BLaER1 (cell line): ENCODE measurements at regions not wholly inside any gene's neighbourhood (a gene's known extent, or its start where the extent isn't known, plus 50 kb on each side); places are given as distances from the start of the nearest gene placed in this dataset.

Source experiments
- H3K27ac ChIP-seq: shearing (Covaris generic); formaldehyde crosslinking; 2 replicates; pipeline ENCODE4 v1.8.1; 2022
- H3K27me3 ChIP-seq: shearing (Covaris generic); formaldehyde crosslinking; 2 replicates; pipeline ENCODE4 v1.8.1; 2022
- H3K36me3 ChIP-seq: shearing (Covaris generic); formaldehyde crosslinking; 2 replicates; pipeline ENCODE4 v1.8.1; 2022
- H3K4me1 ChIP-seq: shearing (Covaris generic); formaldehyde crosslinking; 2 replicates; pipeline ENCODE4 v1.8.1; 2022
- H3K4me2 ChIP-seq: shearing (Covaris generic); formaldehyde crosslinking; 2 replicates; pipeline ENCODE4 v1.8.1; 2022
- H3K4me3 ChIP-seq: shearing (Covaris generic); formaldehyde crosslinking; 2 replicates; pipeline ENCODE4 v1.8.1; 2022
- H3K9ac ChIP-seq: shearing (Covaris generic); formaldehyde crosslinking; 2 replicates; pipeline ENCODE4 v1.8.1; 2022
- H3K9me3 ChIP-seq: shearing (Covaris generic); formaldehyde crosslinking; 2 replicates; pipeline ENCODE4 v1.8.1; 2022
- H4K20me1 ChIP-seq: shearing (Covaris generic); formaldehyde crosslinking; 2 replicates; pipeline ENCODE4 v1.8.1; 2022
- Cebpa-rat ChIP-seq: shearing (Covaris generic); IDR thresholded peaks from 2 replicates; pipeline ENCODE4 v1.8.1; 2022

DNA sequence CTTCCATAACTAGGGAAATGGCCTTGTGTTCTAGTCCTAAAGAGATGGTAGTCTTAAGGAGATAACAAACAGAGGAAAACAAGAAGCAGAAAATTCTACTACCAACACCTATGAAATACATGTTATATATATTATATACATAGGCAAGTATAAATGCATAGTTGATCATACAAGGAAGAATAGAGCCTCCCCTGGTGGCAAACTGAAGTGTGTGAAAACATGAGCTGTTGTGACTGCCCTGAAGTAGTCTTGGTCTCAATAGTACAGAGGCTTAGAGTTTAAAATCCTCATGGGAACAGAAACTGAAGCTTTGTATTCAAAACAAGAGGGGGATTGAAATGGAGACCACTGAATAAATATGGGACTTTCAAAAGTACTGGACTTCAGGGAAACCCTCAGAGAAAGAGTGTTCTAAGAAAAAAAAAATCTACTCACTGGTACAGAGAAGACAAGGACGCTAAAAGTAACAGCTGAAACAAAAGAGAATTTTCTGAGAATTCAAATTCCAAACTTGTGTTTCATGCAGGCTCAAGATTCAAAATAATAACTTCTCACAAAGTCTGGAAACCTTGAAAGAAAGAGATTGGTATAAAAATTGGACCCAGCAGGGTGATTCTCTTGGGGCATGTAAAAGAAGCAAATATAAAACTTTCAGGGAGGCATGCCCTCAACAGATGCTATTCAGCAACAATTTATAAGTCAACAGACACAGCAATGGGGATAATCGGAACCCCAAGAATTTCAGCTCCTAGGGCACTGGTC, 59.7 kb upstream of the SAMD3 start:
- TF ChIP-seq Cebpa-rat = no peak
- peaks cover 6% of the 10 kb centered on the region; the same call in 1 of the 2 replicates for H3K9me3 ChIP-seq
- no peak overlapping the region for H3K4me2 ChIP-seq
- H3K4me3 ChIP-seq = no peak overlapping the region
- no peaks in the 10 kb centered on the region for H4K20me1 ChIP-seq
- no peaks in the 10 kb centered on the region for H3K27me3 ChIP-seq
- no peak overlapping the region for H3K27ac ChIP-seq
- H3K36me3 ChIP-seq = no peaks in the 10 kb centered on the region
- H3K4me1 ChIP-seq = no peaks in the 10 kb centered on the region
- H3K9ac ChIP-seq = no peak overlapping the region

DNA sequence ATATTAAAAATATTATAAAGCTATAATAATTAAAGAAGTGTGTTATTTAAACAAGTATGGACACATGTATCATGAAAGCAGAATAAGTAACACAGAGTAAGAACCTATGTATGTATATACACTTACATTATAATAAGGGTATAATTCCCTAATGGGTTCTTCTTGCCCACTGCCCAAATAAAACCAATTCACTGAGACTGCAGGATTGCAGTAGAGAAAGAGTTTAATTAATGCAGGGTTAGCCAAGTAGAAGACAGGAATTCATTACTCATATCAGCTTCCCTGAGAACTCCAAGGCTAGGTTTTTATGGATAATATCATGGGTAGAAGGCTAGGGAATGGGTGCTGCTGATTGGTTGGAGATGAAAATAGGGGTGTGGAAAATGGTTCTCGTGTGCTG, 53.8 kb upstream of the SAMD3 start:
- Histone ChIP-seq H3K4me2 (no peak overlapping the region), H4K20me1 (no peaks in the 10 kb centered on the region), H3K9ac (no peak overlapping the region), H3K4me1 (no peaks in the 10 kb centered on the region), H3K4me3 (no peak overlapping the region), H3K27ac (no peak overlapping the region), H3K36me3 (peaks cover 8% of the 10 kb centered on the region; the same call in 1 of the 2 replicates), H3K27me3 (no peaks in the 10 kb centered on the region), H3K9me3 (peaks cover 47% of the 10 kb centered on the region)
- no peak for TF ChIP-seq Cebpa-rat

DNA sequence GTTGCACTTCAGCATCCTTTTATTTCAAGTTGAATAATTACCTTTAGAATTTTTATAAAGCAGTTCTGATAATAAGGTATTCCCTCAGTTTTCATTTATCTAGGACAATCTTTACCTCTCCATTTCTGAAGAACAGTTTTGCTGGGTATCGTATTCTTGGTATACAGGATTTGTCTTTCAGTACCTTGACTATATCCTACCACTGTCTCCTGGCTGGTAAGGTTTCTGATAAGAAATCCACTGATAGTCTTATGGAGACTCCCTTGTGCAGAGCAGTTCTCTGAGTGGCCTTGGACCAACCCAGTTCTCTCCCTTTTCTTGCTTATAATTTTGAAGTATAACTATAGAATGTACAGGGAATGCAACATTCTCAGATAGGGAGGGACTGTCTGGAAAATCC, 51.3 kb upstream of the SAMD3 start:
- Histone ChIP-seq H3K4me2 (no peak overlapping the region), H4K20me1 (no peaks in the 10 kb centered on the region), H3K27ac (no peak overlapping the region), H3K4me1 (no peaks in the 10 kb centered on the region), H3K36me3 (peaks cover 12% of the 10 kb centered on the region; the same call in 1 of the 2 replicates), H3K4me3 (no peak overlapping the region), H3K27me3 (no peaks in the 10 kb centered on the region), H3K9ac (no peak overlapping the region), H3K9me3 (peaks cover 52% of the 10 kb centered on the region)
- no peak for TF ChIP-seq Cebpa-rat
